ENCODE measurements at regions not wholly inside any gene's neighbourhood (a gene's known extent, or its start where the extent isn't known, plus 50 kb on each side); places are given as distances from the start of the nearest gene placed in this dataset.

- Mint-ChIP-seq H3K4me3 (ENCODE audit: unreplicated experiment) (no peak overlapping the region), H3K9me3 (ENCODE audit: unreplicated experiment) (no peaks in the 10 kb centered on the region), H3K4me1 (ENCODE audit: low read depth, unreplicated experiment) (peaks cover 4% of the 10 kb centered on the region), H3K27me3 (ENCODE audit: unreplicated experiment) (no peaks in the 10 kb centered on the region), H3K36me3 (ENCODE audit: unreplicated experiment) (no peaks in the 10 kb centered on the region), H3K27ac (ENCODE audit: unreplicated experiment) (no peak overlapping the region)
- no peak for DNase-seq
- TF ChIP-seq, protein P1, sequence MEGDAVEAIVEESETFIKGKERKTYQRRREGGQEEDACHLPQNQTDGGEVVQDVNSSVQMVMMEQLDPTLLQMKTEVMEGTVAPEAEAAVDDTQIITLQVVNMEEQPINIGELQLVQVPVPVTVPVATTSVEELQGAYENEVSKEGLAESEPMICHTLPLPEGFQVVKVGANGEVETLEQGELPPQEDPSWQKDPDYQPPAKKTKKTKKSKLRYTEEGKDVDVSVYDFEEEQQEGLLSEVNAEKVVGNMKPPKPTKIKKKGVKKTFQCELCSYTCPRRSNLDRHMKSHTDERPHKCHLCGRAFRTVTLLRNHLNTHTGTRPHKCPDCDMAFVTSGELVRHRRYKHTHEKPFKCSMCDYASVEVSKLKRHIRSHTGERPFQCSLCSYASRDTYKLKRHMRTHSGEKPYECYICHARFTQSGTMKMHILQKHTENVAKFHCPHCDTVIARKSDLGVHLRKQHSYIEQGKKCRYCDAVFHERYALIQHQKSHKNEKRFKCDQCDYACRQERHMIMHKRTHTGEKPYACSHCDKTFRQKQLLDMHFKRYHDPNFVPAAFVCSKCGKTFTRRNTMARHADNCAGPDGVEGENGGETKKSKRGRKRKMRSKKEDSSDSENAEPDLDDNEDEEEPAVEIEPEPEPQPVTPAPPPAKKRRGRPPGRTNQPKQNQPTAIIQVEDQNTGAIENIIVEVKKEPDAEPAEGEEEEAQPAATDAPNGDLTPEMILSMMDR (IDR thresholded peaks at IDR 0.05; ENCODE audit: partially characterized antibody, unreplicated experiment) = no peak
Observed at GRCh38 chr13:105334211-105334610, 1201.3 kb downstream of the EFNB2 start.

- no peak for DNase-seq
- no peaks in the 10 kb centered on the region for H3K36me3 Mint-ChIP-seq (ENCODE audit: unreplicated experiment)
- no peaks in the 10 kb centered on the region for H3K9me3 Mint-ChIP-seq (ENCODE audit: unreplicated experiment)
- TF ChIP-seq, protein P1 (IDR thresholded peaks at IDR 0.05; ENCODE audit: partially characterized antibody, unreplicated experiment) = no peak
- no peaks in the 10 kb centered on the region for H3K27me3 Mint-ChIP-seq (ENCODE audit: unreplicated experiment)
- H3K4me1 Mint-ChIP-seq (ENCODE audit: low read depth, unreplicated experiment) = peaks cover 4% of the 10 kb centered on the region
- no peak overlapping the region for H3K4me3 Mint-ChIP-seq (ENCODE audit: unreplicated experiment)
- no peak overlapping the region for H3K27ac Mint-ChIP-seq (ENCODE audit: unreplicated experiment)
Observed at GRCh38 chr13:105333416-105333815, 1202.0 kb downstream of the EFNB2 start.

DNA sequence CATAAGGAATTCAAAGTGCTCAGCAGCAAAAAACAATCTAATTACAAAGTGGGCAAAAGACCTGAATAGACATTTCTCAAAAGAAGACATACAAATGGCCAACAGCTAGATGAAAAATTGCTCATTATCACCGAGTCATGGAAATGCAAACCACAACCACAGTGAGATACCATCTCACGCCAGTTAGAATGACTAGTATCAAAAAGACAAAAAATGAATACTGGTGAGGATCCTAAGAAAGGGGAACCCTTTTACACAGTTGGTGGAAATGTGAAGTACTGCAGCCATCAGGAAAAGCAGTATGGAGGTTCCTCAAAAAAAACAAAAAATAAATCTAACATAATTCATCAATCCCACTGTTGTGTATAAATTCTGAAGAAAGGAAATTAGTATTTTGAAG lies 1206.1 kb downstream of the EFNB2 start:
- Mint-ChIP-seq H3K4me3 (ENCODE audit: unreplicated experiment) (no peak overlapping the region), H3K4me1 (ENCODE audit: low read depth, unreplicated experiment) (peaks cover 2% of the 10 kb centered on the region), H3K27me3 (ENCODE audit: unreplicated experiment) (no peaks in the 10 kb centered on the region), H3K36me3 (ENCODE audit: unreplicated experiment) (no peaks in the 10 kb centered on the region), H3K9me3 (ENCODE audit: unreplicated experiment) (no peaks in the 10 kb centered on the region), H3K27ac (ENCODE audit: unreplicated experiment) (no peak overlapping the region)
- TF ChIP-seq, protein P1 (IDR thresholded peaks at IDR 0.05; ENCODE audit: partially characterized antibody, unreplicated experiment) = no peak
- DNase-seq = no peak

GRCh38 chr13:105328212-105328611 lies 1207.2 kb downstream of the EFNB2 start:
- no peaks in the 10 kb centered on the region for H3K9me3 Mint-ChIP-seq (ENCODE audit: unreplicated experiment)

DNA sequence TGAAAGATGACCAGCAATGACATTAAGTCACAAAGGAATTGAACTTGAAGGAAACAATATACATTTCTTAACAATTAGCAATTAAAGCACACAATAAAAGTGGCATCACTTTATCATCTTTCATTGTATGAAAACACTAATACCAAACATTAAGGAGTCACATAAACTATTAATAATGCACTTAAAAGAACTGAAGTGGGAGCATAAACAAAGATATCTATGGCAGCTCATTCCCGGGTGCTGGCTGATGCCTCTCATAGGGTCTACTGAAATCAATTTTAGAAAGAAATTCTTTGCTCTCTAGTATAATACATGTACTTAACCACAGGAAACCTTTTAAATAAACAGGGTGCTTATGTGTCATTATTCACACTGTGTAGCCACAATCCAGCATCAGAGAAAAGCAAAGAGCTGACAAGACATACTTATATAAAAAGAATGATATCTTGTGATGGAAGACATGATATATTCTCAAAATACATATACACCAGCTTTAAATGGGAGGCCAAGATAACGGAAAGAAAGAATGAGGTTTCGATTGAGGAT lies 1207.8 kb downstream of the EFNB2 start:
- H3K36me3 Mint-ChIP-seq (ENCODE audit: unreplicated experiment) = no peaks in the 10 kb centered on the region
- H3K27me3 Mint-ChIP-seq (ENCODE audit: unreplicated experiment) = no peaks in the 10 kb centered on the region
- H3K9me3 Mint-ChIP-seq (ENCODE audit: unreplicated experiment) = no peaks in the 10 kb centered on the region
- TF ChIP-seq, protein P1 (IDR thresholded peaks at IDR 0.05; ENCODE audit: partially characterized antibody, unreplicated experiment) = no peak
- no peak overlapping the region for H3K4me3 Mint-ChIP-seq (ENCODE audit: unreplicated experiment)
- DNase-seq = no peak
- H3K27ac Mint-ChIP-seq (ENCODE audit: unreplicated experiment) = no peak overlapping the region
- H3K4me1 Mint-ChIP-seq (ENCODE audit: low read depth, unreplicated experiment) = peaks cover 2% of the 10 kb centered on the region

More at GRCh38 chr13:105328212-105328611, 1207.2 kb downstream of the EFNB2 start:
- Mint-ChIP-seq H3K27ac (ENCODE audit: unreplicated experiment) (no peak overlapping the region), H3K36me3 (ENCODE audit: unreplicated experiment) (no peaks in the 10 kb centered on the region), H3K4me3 (ENCODE audit: unreplicated experiment) (no peak overlapping the region), H3K27me3 (ENCODE audit: unreplicated experiment) (no peaks in the 10 kb centered on the region), H3K4me1 (ENCODE audit: low read depth, unreplicated experiment) (peaks cover 2% of the 10 kb centered on the region)
- TF ChIP-seq, protein P1 (IDR thresholded peaks at IDR 0.05; ENCODE audit: partially characterized antibody, unreplicated experiment) = no peak
- DNase-seq = no peak
